PFSK-1 (cell line): ENCODE measurements at regions not wholly inside any gene's neighbourhood (a gene's known extent, or its start where the extent isn't known, plus 50 kb on each side); places are given as distances from the start of the nearest gene placed in this dataset.

Source experiments
- FOXP2 ChIP-seq: optimal IDR thresholded peaks from 2 replicates; pipeline ENCODE3; 2011; ENCODE audit warnings: borderline replicate concordance, control low read depth, inconsistent platforms; ENCODE audit not compliant: insufficient read depth; ENCODE audit errors: extremely low read length, extremely low read depth
- POLR2AphosphoS5 ChIP-seq: IDR thresholded peaks from 2 replicates; pipeline ENCODE4 v1.6.1; 2012; ENCODE audit warnings: low read depth, mild to moderate bottlenecking, control low read depth, low read length, moderate library complexity
- REST ChIP-seq, 2 experiments: IDR thresholded peaks; 2 replicates each; pipeline versions ENCODE4 v1.6.1 to v1.8.0; 2011 to 2012; ENCODE audit warnings: low read depth in 2 of 2, low read length in 2 of 2, control low read depth in 1 of 2, inconsistent platforms in 1 of 2, mild to moderate bottlenecking in 1 of 2, moderate library complexity in 1 of 2; ENCODE audit not compliant: insufficient read depth in 1 of 2
- SIN3A ChIP-seq: IDR thresholded peaks from 2 replicates; pipeline ENCODE4 v1.6.1; 2012; ENCODE audit warnings: mild to moderate bottlenecking, low read length, moderate library complexity, borderline replicate concordance; ENCODE audit not compliant: insufficient read depth
- TAF1 ChIP-seq: IDR thresholded peaks from 2 replicates; pipeline ENCODE4 v1.6.1; 2012; ENCODE audit warnings: low read length, control low read depth, borderline replicate concordance; ENCODE audit not compliant: insufficient read depth

DNA sequence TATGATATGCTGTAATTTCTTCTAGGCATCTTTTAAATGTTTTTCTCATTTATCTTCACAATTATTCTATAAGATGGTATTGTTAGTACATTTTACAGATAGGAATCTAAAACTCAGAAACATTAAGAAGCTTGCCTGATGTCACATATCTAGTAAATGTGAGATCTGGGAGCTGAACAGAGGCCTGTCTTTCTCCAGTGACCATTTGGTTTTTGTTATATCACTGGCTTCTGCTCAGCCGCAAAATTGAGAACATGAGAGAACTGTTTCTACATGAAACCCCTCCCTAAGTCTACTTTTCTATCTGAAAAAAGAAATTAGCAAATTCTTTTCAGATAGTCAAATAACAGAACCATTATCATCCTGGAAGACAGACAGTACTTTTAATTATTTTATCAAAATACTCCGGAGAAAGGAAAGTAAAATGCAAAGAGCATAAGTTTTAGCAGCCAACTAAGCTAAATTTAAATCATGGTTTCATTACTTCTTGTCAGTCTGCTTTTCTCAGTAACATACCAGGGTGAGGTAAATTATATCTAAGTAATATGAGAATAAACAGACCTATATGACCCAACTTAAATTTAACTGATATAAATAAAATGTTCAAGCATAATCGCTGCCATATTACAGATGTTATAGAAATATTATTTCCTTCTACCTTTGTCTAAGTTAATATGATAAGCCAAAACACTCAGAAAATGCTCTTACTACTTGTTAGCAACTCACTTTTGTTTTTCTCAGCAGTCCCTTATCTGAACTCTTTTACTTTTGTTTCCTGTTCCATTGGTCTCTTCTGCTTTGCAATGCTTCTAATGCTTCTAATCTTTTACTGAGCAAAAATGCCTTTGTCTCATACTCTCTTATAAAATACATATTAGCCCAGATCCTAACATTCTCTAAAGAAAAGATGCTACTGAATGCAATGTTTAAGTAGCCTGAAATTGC is 68.0 kb upstream of the MBNL1 start:
- TF ChIP-seq POLR2AphosphoS5 (no peak), FOXP2 (no peak), REST (IDR thresholded peaks at IDR 0.05; ENCODE audit: insufficient read depth in 1 of 2, low read depth in 2 of 2, low read length in 2 of 2) (no peak), TAF1 (no peak), SIN3A (no peak)

DNA sequence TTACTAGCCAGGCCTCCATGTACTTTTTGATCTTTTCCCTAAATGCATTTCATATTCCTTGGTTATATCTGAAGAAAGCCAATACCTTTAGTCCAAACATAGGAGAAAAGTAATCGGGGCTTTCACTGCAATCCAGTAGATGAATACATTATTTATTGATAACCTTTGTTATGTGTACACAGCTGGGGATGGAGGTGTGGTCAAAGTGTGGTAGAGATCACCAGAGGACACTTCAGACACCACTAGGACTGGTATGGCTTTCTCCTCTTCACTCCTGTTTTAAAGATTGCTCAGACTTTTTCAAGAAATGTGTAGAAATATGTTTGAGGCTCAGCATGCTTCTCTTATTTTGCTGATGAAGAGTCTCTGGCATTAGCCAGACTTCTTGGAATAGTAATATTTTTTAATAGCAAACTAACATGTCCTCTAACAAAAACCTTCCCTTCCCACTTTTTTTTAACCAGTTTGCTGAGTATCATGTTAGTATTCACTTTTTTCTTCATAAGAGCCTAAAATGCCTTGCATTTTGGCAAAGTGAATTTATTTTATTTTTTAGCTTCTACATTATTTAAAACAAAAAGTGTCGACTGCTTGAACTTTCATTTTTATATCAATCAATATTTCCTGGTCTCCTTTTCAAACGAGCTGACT is 65.6 kb upstream of the MBNL1 start:
- no peak for TF ChIP-seq POLR2AphosphoS5
- TF ChIP-seq SIN3A = no peak
- TF ChIP-seq FOXP2 = no peak
- no peak for TF ChIP-seq TAF1
- TF ChIP-seq REST (IDR thresholded peaks at IDR 0.05; ENCODE audit: insufficient read depth in 1 of 2, low read depth in 2 of 2, low read length in 2 of 2) = no peak

DNA sequence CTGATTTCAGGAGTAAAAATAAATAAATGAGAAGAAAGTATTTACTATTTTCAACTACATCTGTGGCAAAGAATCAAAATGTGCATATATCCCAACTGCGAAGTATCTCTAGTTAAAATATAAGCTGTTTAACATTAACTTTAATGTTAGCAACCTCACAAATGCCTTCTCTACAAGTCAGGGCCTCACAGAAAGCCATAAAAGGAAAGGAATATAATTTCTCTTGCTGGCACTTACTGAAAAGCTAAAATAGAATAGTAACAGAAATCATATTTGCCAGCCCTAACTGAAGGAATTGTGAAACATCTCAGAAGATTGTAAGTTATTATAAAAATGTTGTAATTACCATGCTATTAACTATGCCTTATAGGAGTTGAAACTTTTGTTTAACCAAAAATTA is 65.1 kb upstream of the MBNL1 start:
- TF ChIP-seq REST (IDR thresholded peaks at IDR 0.05; ENCODE audit: insufficient read depth in 1 of 2, low read depth in 2 of 2, low read length in 2 of 2) = no peak
- no peak for TF ChIP-seq POLR2AphosphoS5
- no peak for TF ChIP-seq FOXP2
- no peak for TF ChIP-seq SIN3A
- no peak for TF ChIP-seq TAF1

- no peak for TF ChIP-seq POLR2AphosphoS5
- TF ChIP-seq TAF1 = no peak
- TF ChIP-seq SIN3A = no peak
- no peak for TF ChIP-seq FOXP2
- TF ChIP-seq REST (IDR thresholded peaks at IDR 0.05; ENCODE audit: insufficient read depth in 1 of 2, low read depth in 2 of 2, low read length in 2 of 2) = no peak
These were observed 64.5 kb upstream of the MBNL1 start for GRCh38 chr3:152204218-152204617.
